ENCODE measurements at regions not wholly inside any gene's neighbourhood (a gene's known extent, or its start where the extent isn't known, plus 50 kb on each side); places are given as distances from the start of the nearest gene placed in this dataset.

DNA sequence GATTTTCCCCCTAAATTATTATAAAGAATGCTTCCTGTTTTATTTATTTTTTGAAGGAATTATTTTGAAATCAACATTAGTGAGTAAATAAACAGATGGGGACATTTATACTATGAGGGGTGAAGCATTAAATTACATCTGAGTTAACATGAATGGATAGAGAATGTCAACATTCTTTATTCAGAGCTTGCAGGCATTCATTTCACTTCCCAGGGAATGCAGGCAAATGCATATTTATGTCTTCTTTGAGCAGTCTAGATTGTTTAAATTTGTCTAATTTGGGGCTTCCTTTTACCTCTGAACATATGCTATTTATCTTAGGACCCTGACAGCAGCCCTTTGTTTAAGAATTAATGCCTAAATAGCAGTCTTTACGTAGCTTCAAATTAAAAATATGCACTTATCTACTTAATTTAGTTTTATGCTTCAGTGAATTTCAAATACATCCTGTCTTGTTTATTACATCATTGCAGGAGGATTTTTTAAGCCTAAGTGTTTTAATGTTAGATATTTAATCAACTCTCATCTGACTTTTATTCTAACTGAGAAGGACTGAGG, 630.5 kb upstream of the LMCD1 start:
- peaks cover 26% of the 10 kb centered on the region for H3K4me1 Mint-ChIP-seq (ENCODE audit: low read depth)
- H3K27me3 Mint-ChIP-seq (ENCODE audit: low read depth), result no peaks in the 10 kb centered on the region
- ATAC-seq, result no peak
- H3K9me3 Mint-ChIP-seq, result peaks cover 11% of the 10 kb centered on the region
- no peak overlapping the region for H3K4me3 Mint-ChIP-seq
- no peak for DNase-seq
- H3K36me3 Mint-ChIP-seq (ENCODE audit: insufficient read depth), result no peaks in the 10 kb centered on the region

GRCh38 chr3:7874116-7874515, 627.5 kb upstream of the LMCD1 start:
- no peaks in the 10 kb centered on the region for H3K27me3 Mint-ChIP-seq (ENCODE audit: low read depth)
- H3K4me1 Mint-ChIP-seq (ENCODE audit: low read depth), result peaks cover 37% of the 10 kb centered on the region
- H3K9me3 Mint-ChIP-seq, result peaks cover 7% of the 10 kb centered on the region
- DNase-seq (no peak), ATAC-seq (no peak)
- H3K36me3 Mint-ChIP-seq (ENCODE audit: insufficient read depth), result no peaks in the 10 kb centered on the region
- H3K4me3 Mint-ChIP-seq, result no peak overlapping the region

DNA sequence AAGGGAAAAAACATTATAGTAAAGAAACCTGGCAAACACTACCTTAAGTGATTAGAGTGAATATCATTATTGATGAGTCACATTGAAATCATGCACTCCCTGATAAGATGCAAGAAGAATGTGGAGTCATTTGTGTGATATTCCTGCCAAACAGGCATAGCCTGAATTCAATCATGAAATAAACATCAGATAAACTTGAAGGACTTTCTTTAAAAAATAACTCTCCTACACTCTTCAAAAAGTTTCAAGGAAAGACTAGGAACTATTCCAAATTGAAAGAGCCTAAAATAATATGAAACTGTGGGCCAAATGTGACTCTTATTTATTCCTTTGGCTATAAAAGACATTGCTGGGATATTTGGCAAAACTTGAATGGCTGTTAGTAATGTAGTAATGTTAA, 625.7 kb upstream of the LMCD1 start:
- no peak overlapping the region for H3K4me3 Mint-ChIP-seq
- H3K4me1 Mint-ChIP-seq (ENCODE audit: low read depth), result peaks cover 54% of the 10 kb centered on the region
- H3K27me3 Mint-ChIP-seq (ENCODE audit: low read depth), result no peaks in the 10 kb centered on the region
- H3K36me3 Mint-ChIP-seq (ENCODE audit: insufficient read depth), result no peaks in the 10 kb centered on the region
- DNase-seq, result no peak
- H3K9me3 Mint-ChIP-seq, result peaks cover 17% of the 10 kb centered on the region
- ATAC-seq, result no peak

- Mint-ChIP-seq H3K27me3 (ENCODE audit: low read depth) (no peaks in the 10 kb centered on the region), H3K4me3 (peak overlapping the region; percentile 41), H3K36me3 (ENCODE audit: insufficient read depth) (no peaks in the 10 kb centered on the region), H3K9me3 (peaks cover 22% of the 10 kb centered on the region), H3K4me1 (ENCODE audit: low read depth) (peaks cover 63% of the 10 kb centered on the region)
- ATAC-seq, result peak; percentile 89 to 91
- DNase-seq, result peak; percentile 33
Measured at GRCh38 chr3:7876741-7877297, 624.8 kb upstream of the LMCD1 start.

DNA sequence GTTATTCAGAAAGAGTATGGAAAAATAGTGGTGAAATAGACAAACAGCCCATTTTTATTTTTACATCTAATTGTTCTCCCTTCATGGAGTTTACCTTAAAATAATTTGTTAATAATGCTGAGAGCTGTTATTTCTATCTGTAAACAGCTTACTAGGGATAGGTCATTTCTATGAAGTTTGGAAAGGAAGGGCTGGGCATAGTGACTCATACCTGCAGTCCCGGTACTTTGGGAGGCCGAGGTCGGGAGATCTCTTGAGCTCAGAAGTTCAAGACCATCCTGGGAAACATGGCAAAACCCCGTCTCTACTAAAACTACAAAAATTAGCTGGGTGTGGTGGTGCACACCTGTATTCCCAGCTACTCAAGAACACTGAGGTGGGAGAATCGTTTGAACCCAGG, 624.3 kb upstream of the LMCD1 start:
- peaks cover 68% of the 10 kb centered on the region for H3K4me1 Mint-ChIP-seq (ENCODE audit: low read depth)
- peak overlapping the region; percentile 41 for H3K4me3 Mint-ChIP-seq
- H3K36me3 Mint-ChIP-seq (ENCODE audit: insufficient read depth), result no peaks in the 10 kb centered on the region
- H3K27me3 Mint-ChIP-seq (ENCODE audit: low read depth), result no peaks in the 10 kb centered on the region
- no peak for DNase-seq
- H3K9me3 Mint-ChIP-seq, result peaks cover 21% of the 10 kb centered on the region
- ATAC-seq, result no peak

DNA sequence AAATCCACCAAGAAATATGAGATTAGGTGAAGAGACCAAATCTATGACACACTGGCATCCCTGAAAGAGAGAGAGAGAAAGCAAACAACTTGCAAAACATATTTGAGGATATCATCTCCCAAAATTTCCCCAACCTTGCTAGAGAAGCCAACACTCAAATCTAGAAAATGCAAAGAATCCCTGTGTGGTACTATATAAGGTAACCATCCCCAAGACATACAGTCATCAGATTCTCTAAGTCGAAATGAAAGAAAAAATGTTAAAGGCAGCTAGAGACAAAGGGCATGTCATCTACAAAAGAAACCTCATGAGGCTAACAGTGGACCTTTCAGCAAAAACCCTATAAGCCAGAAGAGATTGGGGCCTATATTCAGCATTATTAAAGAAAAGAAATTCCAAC, 622.1 kb upstream of the LMCD1 start:
- no peak for ATAC-seq

DNA sequence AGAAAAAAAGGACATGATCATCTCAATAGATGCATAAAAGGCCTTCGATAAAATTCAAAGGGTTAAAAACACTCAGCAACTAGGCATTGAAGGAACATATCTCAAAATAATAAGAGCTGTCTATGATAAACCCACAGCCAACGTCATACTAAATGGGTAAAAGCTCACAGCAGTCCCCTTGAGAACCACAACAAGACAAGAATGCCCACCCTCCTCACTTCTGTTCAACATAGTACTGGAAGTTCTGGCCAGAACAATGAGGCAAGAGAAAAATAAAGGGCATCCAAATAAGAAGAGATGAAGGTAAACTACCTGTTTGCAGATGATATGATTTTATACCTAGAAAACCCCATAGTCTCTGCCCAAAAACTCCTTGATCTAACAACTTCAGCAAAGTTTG, 619.7 kb upstream of the LMCD1 start:
- H3K27me3 Mint-ChIP-seq (ENCODE audit: low read depth), result no peaks in the 10 kb centered on the region
- H3K4me1 Mint-ChIP-seq (ENCODE audit: low read depth), result peaks cover 59% of the 10 kb centered on the region
- H3K9me3 Mint-ChIP-seq, result peaks cover 47% of the 10 kb centered on the region
- no peak for DNase-seq
- H3K36me3 Mint-ChIP-seq (ENCODE audit: insufficient read depth), result peaks cover 4% of the 10 kb centered on the region
- ATAC-seq, result no peak
- H3K4me3 Mint-ChIP-seq, result no peak overlapping the region

More for the DNA sequence above, 622.1 kb upstream of the LMCD1 start:
- H3K27me3 Mint-ChIP-seq (ENCODE audit: low read depth), result no peaks in the 10 kb centered on the region
- peaks cover 4% of the 10 kb centered on the region for H3K36me3 Mint-ChIP-seq (ENCODE audit: insufficient read depth)
- peaks cover 30% of the 10 kb centered on the region for H3K9me3 Mint-ChIP-seq
- peaks cover 69% of the 10 kb centered on the region for H3K4me1 Mint-ChIP-seq (ENCODE audit: low read depth)
- H3K4me3 Mint-ChIP-seq, result no peak overlapping the region
- no peak for DNase-seq

DNA sequence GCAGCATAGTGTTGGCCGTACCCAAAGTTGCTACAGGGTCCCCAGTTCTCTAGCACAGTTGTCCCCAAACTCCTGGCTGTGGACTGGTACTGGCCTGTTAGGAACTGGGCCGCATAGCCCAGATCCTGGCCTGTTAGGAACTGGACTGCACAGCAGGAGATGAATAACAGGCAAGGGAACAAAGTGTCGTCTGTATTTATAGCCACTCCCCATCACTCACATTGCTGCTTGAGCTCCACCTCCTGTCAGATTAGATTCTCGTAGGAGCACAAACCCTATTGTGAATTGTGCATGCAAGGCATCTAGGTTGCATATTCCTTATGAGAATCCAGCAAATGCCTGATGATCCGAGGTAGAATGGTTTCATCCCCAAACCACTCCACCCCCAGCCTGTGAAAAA, 604.0 kb upstream of the LMCD1 start:
- ATAC-seq (no peak), DNase-seq (no peak)
- H3K36me3 Mint-ChIP-seq (ENCODE audit: insufficient read depth), result no peaks in the 10 kb centered on the region
- peaks cover 3% of the 10 kb centered on the region for H3K9me3 Mint-ChIP-seq
- peaks cover 3% of the 10 kb centered on the region for H3K4me1 Mint-ChIP-seq (ENCODE audit: low read depth)
- H3K4me3 Mint-ChIP-seq, result no peak overlapping the region
- no peaks in the 10 kb centered on the region for H3K27me3 Mint-ChIP-seq (ENCODE audit: low read depth)

DNA sequence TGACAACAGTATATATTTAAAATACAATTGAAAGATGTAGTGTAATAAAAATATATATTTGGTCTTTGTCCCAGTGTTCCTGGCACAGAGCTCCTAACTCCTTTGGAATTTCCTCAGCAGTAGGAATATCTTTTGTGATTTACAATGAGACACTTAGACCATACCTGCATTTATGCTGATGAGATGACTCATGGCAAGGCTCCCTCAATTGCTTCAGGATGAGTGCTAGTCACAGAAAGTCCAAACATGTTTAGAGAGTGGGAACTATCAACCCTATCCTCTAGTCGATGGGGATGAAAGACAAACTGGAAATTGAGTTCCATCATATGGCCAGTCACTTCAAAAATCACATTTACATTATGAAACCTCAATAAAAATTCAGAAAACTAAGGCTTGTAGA, 588.3 kb upstream of the LMCD1 start:
- ATAC-seq (no peak), DNase-seq (no peak)
- peaks cover 3% of the 10 kb centered on the region for H3K9me3 Mint-ChIP-seq
- peaks cover 23% of the 10 kb centered on the region for H3K4me1 Mint-ChIP-seq (ENCODE audit: low read depth)
- H3K4me3 Mint-ChIP-seq, result no peak overlapping the region
- no peaks in the 10 kb centered on the region for H3K27me3 Mint-ChIP-seq (ENCODE audit: low read depth)
- no peaks in the 10 kb centered on the region for H3K36me3 Mint-ChIP-seq (ENCODE audit: insufficient read depth)

DNA sequence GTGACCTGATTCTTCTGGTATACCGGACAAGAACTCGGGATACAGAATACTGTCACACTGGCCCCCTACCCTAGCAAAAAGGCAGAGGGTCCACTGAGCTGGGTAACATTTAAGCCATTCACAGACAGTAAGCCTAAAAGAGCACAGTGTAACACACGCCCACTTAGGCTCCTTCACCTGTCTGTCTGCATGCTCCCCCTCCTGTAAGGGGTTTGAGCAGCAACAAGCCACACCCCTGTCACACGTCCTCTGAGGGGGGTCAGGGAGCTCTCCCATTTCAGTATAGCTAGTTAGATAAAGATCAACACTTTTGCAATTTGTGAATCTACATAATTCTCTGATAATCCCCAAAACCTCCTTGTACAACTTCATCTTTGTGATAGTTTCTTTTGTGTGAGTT, 586.3 kb upstream of the LMCD1 start:
- Mint-ChIP-seq H3K9me3 (peaks cover 3% of the 10 kb centered on the region), H3K27me3 (ENCODE audit: low read depth) (no peaks in the 10 kb centered on the region)

DNA sequence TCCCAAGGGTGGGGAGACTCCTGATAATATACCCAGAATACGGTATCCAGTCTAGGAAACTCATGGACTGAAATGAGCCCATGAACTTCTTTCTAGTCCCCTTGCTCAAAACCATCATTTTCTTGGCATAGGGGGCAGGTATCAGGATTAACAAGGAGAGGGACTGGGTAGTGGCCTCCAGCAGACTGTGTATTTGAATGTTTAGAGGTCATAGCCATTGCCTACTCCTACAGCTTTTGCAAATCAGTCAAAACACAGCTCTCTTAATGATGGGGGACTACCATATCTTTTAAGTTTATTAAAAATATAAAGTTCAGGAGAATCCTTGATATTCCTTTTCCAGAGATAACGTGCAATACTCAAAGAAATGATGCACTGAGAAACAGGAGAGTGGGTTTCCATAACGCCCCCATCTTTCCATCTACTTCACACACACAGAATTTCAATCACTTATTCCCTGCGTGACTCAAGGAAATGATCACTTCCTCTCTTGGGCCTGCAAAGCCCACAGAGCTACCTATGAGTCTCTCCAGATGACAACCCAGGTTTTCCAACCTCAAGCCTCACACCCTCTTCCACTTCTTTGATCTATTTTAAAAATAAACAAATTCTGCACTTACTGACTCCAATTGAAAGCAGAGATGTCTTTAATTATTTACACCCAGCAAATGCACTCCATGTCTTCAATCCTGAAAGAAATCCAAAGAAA, 584.0 kb upstream of the LMCD1 start:
- Mint-ChIP-seq H3K36me3 (ENCODE audit: insufficient read depth) (no peaks in the 10 kb centered on the region), H3K9me3 (peaks cover 3% of the 10 kb centered on the region), H3K4me3 (no peak overlapping the region), H3K27me3 (ENCODE audit: low read depth) (no peaks in the 10 kb centered on the region), H3K4me1 (ENCODE audit: low read depth) (peaks cover 29% of the 10 kb centered on the region)
- ATAC-seq (peak; percentile 89 to 92), DNase-seq (no peak)

More for the DNA sequence above, 586.3 kb upstream of the LMCD1 start:
- Mint-ChIP-seq H3K36me3 (ENCODE audit: insufficient read depth) (no peaks in the 10 kb centered on the region), H3K4me3 (no peak overlapping the region), H3K4me1 (ENCODE audit: low read depth) (peaks cover 29% of the 10 kb centered on the region)
- DNase-seq (no peak), ATAC-seq (no peak)

DNA sequence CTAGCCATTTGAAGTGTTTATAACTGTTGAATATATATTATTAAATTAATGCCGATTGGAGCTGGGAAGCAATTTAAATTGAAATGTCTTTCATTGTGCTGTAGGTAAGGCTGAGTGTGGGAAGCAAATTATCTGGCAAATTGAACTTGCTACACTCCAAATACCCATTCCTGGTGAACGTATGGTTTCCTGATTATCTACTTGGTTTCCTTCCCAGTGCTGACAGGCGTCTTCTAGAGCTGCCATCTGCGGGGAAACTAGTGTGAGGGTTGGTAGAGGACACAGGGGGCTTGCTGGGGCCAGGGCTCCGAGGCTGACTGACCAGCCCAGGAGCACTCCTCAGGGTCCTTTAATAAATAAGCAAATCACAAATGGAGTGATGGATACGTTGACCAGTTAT, 581.4 kb upstream of the LMCD1 start:
- no peak overlapping the region for H3K4me3 Mint-ChIP-seq
- no peak for DNase-seq
- H3K36me3 Mint-ChIP-seq (ENCODE audit: insufficient read depth), result no peaks in the 10 kb centered on the region
- no peak for ATAC-seq
- H3K4me1 Mint-ChIP-seq (ENCODE audit: low read depth), result peaks cover 24% of the 10 kb centered on the region
- H3K9me3 Mint-ChIP-seq, result peaks cover 3% of the 10 kb centered on the region
- no peaks in the 10 kb centered on the region for H3K27me3 Mint-ChIP-seq (ENCODE audit: low read depth)

DNA sequence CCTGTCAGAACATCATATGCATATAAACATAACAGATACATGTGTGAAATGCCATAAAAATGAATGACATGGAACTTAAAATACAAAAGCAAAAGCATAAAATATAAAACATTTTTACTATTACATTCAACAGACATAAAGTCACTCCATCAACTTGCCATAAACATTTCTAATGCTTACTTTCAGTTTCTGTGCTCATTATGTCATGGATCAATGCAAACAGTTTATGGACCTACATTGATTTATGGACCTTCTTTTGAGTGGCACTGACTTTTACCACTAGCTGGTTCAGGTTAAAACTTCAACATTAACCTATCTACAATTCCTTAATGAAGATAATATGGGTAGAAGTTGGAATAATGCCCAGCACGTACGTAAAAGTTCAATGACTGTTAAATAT, 577.4 kb upstream of the LMCD1 start:
- Mint-ChIP-seq H3K9me3 (no peaks in the 10 kb centered on the region), H3K4me1 (ENCODE audit: low read depth) (peaks cover 13% of the 10 kb centered on the region), H3K36me3 (ENCODE audit: insufficient read depth) (no peaks in the 10 kb centered on the region), H3K4me3 (no peak overlapping the region), H3K27me3 (ENCODE audit: low read depth) (no peaks in the 10 kb centered on the region)
- DNase-seq (no peak), ATAC-seq (no peak)

DNA sequence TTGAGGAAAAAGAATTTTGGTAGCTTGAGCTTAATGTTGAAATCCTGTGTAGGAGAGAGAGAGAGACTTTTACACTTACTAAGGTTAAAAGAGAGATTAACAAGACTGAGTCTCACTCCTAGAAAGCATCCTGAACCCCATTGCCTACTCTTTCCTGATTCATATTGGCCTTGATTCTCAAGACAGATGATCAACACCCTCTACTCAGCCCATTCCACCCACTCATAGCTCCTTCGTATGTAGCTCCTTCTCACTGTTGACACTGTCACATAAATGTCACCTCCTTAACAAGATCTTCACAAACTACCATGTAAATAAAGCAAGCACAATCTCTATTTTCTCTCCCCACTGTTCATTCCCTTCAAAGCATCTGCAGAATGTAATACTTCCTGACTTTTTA, 574.6 kb upstream of the LMCD1 start:
- ATAC-seq (peak in 1 of 2 donors; percentile 43), DNase-seq (no peak)
- H3K4me1 Mint-ChIP-seq (ENCODE audit: low read depth), result peaks cover 14% of the 10 kb centered on the region
- H3K4me3 Mint-ChIP-seq, result no peak overlapping the region
- H3K36me3 Mint-ChIP-seq (ENCODE audit: insufficient read depth), result no peaks in the 10 kb centered on the region
- no peaks in the 10 kb centered on the region for H3K9me3 Mint-ChIP-seq
- no peaks in the 10 kb centered on the region for H3K27me3 Mint-ChIP-seq (ENCODE audit: low read depth)

GRCh38 chr3:7927864-7928263, 573.8 kb upstream of the LMCD1 start:
- H3K4me1 Mint-ChIP-seq (ENCODE audit: low read depth), result peaks cover 14% of the 10 kb centered on the region
- H3K4me3 Mint-ChIP-seq, result no peak overlapping the region
- ATAC-seq (no peak), DNase-seq (no peak)
- H3K9me3 Mint-ChIP-seq, result no peaks in the 10 kb centered on the region
- no peaks in the 10 kb centered on the region for H3K27me3 Mint-ChIP-seq (ENCODE audit: low read depth)
- H3K36me3 Mint-ChIP-seq (ENCODE audit: insufficient read depth), result no peaks in the 10 kb centered on the region
